ENCODE measurements at regions not wholly inside any gene's neighbourhood (a gene's known extent, or its start where the extent isn't known, plus 50 kb on each side); places are given as distances from the start of the nearest gene placed in this dataset.

DNA sequence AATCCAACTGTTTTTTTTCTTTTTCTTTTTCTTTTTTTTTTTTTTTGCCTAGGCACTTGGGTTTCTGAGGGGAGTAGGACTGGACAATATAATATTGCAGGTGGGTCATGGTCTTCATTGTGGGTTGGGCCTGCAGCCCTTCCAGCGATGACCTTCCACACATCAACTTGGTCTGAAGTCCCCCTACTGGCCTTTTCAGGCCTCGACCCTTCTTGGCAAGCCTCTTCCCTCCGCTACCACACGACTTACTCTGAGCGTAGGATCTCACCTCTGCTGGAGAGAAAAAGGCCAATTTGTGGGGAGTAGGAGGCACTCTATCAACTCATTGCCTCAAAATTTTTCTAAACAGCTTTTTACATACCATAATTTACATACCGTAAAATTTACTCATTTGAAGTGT is 51.1 kb upstream of the GRIK3 start:
- no peak for DNase-seq

GRCh38 chr1:37089750-37090149 is 55.4 kb upstream of the GRIK3 start:
- no peak for DNase-seq

DNA sequence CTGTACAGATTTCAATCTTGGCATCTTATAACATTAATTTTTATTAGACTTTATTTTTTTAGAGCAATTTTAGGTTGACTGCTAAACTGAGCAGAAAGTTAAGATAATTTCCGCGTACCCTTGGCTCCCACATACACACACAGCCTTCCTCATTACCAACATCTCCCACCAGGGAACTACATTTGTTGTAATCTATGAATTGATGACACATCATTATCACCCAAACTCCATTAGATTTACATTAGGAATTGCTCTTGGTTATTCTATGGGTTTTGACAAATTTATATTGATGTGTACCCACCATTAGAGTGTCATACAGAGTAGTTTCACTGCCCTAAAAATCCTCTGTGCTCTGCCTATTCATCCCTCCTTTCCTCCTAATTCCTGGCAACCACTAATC is 56.4 kb upstream of the GRIK3 start:
- no peak for DNase-seq

DNA sequence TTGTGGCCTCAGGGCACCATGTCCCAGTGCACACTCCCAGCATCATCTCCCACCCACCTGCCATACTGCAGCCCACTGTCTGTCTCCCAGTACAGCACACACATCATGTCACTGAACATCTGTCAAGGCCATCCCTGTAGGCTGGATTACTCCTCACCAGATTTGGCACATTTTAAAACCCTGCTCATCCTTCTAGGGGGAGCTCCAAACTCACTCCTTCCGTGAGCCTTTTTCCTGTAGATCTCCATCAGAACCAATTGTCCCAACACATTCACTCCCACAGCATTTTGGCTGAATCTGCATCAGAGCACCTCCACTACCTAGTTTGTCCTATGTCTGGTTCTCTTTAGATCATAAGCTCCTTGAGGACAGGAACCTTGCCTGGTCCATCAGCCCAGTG is 58.6 kb upstream of the GRIK3 start:
- DNase-seq, result no peak

DNA sequence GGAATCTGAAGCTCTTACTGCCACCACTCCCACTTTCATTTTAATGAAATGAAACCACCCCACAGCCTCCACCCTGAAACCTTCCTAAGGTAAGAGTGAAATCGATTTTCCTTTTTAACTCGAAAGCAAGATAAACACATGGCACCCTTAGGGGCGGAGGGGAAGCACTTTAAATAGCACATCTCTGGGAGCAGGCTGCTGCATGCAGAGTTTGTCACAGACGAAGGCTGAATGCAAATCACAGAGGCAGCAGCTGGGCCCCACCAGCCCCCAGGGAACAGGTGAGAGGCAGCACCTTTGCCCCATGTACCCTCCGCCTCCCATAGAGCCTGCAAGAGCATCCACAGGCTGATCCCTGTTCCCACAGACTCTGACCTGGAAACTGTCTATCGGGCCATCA is 60.0 kb upstream of the GRIK3 start:
- DNase-seq, result no peak

- no peak for DNase-seq
These were observed 62.2 kb upstream of the GRIK3 start for GRCh38 chr1:37096523-37096922.

- DNase-seq, result no peak
These were observed 63.4 kb upstream of the GRIK3 start for GRCh38 chr1:37097731-37098130.

DNA sequence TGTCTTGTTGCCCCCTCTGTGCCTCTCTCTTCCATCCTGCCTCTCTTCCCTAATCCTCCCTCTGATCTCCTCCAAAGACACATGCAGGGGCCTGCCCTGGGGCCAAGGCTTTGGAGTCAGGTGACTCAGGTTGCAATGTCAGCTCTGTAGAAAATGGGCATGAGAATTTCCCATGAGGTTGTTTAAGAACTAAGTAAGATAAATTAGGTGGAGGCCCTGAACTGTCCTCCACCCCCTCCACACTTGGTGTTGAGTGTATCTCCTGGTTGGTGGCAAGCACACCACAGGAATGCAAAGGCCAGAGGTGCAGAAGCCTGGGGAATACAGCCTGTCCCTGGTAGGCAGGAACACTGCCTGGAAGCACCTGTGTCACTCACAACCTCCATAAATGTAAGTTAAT is 63.9 kb upstream of the GRIK3 start:
- no peak for DNase-seq

DNA sequence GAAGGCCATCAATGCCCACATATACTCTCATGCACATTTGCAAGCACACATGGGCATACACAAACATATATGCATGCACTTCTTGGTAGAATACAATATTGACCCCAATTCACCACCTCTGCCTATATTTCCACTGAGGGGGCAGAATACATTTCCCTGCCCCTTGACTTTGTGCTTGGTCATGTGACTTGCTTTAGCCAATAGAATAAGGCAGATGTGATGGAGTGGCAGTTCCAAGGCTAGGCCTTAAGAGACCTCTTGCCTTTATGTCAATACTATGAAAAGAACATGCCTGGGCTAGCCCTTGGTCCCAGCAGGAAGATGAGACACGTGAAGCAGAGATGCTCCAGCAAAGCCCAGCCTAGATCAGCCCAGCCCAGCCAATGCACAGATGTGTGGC is 66.0 kb upstream of the GRIK3 start:
- DNase-seq, result no peak

GRCh38 chr1:37102656-37103382 is 68.5 kb upstream of the GRIK3 start:
- no peak for DNase-seq

GRCh38 chr1:37105911-37106310 is 71.6 kb upstream of the GRIK3 start:
- DNase-seq, result no peak

- DNase-seq, result no peak
These were observed 73.0 kb upstream of the GRIK3 start for GRCh38 chr1:37107153-37107907.

DNA sequence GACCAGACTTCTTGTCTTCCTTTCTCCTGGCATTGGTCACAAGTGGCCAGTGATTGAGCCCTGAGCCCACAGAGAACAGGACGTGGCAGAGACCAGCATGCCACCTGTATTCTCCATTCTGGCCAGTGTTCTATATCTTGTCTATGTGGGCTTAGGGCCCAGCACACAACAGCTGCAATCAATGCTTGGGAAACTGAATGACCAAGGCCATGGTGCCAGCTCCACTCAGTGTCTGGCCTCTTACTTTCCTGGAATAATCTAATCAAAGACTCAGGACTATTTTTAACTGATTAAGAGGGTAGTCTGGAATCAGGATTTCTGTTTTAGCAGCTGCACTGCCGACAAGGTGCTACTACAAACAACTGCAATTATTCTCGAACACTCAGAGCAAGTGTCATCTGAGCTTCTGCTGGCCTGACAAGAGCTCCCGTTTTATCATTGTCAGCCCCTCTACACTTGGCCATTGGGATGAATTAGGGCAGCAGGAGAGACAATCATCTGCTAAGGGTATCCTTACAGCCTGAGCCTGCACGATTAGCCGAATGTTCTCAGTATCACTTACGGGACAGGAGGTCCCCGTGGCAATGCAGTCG is 74.4 kb upstream of the GRIK3 start:
- no peak for DNase-seq

DNA sequence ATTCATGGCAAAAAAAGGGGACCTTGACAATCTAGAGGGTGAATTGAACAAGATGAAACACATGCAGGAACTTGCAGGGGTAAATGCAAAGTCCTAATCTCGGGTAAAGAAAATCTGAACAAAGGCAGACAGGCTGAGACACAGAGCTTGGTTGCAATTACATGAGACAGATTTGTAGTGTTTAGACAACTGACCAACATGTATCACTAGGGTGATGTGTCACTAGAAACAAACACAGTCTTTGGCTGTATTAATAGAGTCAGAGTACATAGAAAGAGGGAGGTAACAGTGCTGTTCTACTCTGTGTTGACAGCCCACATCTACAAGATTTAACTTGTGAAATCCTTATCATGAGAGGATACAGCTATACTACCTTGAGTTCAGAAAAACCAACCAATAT is 78.1 kb upstream of the GRIK3 start:
- DNase-seq, result no peak

DNA sequence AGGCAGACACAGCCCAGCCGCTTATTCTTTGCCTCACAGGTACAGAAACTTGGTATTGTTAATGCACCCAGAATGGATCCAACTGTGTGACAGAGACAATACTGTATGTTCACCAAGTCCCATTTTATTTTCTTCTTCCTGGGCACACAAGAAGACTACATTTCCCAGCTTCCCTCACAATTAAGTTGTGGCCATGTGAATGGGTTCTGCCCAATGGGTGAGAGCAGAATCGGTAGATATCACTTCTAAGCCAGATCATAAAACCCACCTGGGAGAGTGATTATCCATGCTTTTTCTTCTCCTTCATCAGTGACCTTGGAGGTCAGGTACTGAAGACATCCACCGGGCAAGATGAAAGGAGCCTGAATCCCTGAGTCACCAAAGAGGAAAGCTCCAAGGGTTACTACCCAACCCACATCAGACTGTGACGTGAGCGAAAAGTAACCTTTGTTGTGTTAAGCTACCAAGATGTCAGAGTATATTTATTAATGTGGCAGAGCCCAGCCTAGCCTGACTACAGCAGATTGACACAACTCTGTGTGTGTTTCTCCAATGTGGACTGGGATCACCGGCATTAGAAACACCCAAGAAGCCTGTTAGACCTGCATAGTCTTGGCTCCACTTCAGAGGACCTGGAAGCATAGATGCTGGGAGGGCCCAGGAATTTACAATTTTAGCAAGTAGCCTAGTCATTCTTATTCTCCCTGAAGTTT is 79.1 kb upstream of the GRIK3 start:
- no peak for DNase-seq

- no peak for DNase-seq
These were observed 84.5 kb upstream of the GRIK3 start for GRCh38 chr1:37118790-37119189.

GRCh38 chr1:37120279-37120678 is 86.0 kb upstream of the GRIK3 start:
- no peak for DNase-seq

GRCh38 chr1:37123276-37124115 is 89.2 kb upstream of the GRIK3 start:
- DNase-seq, result no peak

GRCh38 chr1:37124501-37124900 is 90.2 kb upstream of the GRIK3 start:
- DNase-seq, result no peak

- DNase-seq, result no peak
These were observed 91.0 kb upstream of the GRIK3 start for GRCh38 chr1:37125295-37125694.

GRCh38 chr1:37127254-37127748 is 93.0 kb upstream of the GRIK3 start:
- DNase-seq, result no peak

GRCh38 chr1:37128091-37128490 is 93.8 kb upstream of the GRIK3 start:
- no peak for DNase-seq
